ENCODE measurements at regions not wholly inside any gene's neighbourhood (a gene's known extent, or its start where the extent isn't known, plus 50 kb on each side); places are given as distances from the start of the nearest gene placed in this dataset.

DNA sequence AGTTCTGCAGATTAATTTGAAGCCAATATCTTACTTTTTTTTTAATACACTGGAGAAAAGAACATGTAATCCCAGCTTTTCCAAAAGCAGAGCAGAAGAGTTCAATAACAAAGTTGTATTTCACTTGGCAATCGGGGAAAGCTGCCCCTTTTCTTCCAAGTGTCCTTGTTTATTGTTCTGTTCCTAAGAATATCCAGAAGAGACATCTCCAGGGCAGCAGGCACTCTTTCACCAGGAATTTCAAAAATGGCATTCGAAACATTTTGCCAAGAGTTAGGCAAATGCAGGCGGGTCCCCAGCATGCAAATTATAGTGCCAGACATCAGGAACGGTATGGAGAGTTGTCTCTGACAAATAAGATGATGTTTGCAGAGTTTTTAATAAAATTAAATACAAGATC, 494.5 kb downstream of the BCOR start:
- TF ChIP-seq, protein P1, sequence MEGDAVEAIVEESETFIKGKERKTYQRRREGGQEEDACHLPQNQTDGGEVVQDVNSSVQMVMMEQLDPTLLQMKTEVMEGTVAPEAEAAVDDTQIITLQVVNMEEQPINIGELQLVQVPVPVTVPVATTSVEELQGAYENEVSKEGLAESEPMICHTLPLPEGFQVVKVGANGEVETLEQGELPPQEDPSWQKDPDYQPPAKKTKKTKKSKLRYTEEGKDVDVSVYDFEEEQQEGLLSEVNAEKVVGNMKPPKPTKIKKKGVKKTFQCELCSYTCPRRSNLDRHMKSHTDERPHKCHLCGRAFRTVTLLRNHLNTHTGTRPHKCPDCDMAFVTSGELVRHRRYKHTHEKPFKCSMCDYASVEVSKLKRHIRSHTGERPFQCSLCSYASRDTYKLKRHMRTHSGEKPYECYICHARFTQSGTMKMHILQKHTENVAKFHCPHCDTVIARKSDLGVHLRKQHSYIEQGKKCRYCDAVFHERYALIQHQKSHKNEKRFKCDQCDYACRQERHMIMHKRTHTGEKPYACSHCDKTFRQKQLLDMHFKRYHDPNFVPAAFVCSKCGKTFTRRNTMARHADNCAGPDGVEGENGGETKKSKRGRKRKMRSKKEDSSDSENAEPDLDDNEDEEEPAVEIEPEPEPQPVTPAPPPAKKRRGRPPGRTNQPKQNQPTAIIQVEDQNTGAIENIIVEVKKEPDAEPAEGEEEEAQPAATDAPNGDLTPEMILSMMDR (IDR thresholded peaks at IDR 0.05; ENCODE audit: low read length) = no peak
- no peak for TF ChIP-seq EZH2 (IDR thresholded peaks at IDR 0.05; ENCODE audit: borderline replicate concordance, low read length)
